ENCODE measurements at regions not wholly inside any gene's neighbourhood (a gene's known extent, or its start where the extent isn't known, plus 50 kb on each side); places are given as distances from the start of the nearest gene placed in this dataset.
"Not testable (repeated sequence)": the region's sequence is repeated elsewhere in the genome, so short reads cannot be mapped to it uniquely, and the experiment has no call there.

DNA sequence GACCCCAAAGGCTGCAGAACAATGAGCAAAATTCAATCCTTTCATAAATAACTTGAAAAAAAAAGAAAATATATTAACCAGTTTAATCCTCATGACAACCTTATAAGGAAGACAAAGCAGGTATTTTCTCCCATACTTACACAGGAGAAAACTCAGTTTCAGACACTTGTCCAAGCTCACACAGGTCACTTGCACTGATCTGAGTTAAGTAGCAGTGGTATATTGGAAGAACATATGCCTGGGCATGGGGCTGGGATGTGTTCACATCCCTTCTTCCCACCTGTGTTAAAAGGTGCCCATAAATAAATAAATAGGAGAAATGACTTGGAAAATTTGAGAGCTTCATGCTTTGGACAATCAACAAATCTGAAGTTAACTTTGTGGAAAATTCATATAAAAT is 63.5 kb upstream of the SELENOP start:
- Histone ChIP-seq H3K36me3 (no peaks in the 10 kb centered on the region), H3K4me1 (no peaks in the 10 kb centered on the region), H3K27ac (no peak overlapping the region), H3K9me3 (no peaks in the 10 kb centered on the region), H3K27me3 (no peaks in the 10 kb centered on the region), H3K4me3 (no peak overlapping the region)
- TF ChIP-seq, protein P1, sequence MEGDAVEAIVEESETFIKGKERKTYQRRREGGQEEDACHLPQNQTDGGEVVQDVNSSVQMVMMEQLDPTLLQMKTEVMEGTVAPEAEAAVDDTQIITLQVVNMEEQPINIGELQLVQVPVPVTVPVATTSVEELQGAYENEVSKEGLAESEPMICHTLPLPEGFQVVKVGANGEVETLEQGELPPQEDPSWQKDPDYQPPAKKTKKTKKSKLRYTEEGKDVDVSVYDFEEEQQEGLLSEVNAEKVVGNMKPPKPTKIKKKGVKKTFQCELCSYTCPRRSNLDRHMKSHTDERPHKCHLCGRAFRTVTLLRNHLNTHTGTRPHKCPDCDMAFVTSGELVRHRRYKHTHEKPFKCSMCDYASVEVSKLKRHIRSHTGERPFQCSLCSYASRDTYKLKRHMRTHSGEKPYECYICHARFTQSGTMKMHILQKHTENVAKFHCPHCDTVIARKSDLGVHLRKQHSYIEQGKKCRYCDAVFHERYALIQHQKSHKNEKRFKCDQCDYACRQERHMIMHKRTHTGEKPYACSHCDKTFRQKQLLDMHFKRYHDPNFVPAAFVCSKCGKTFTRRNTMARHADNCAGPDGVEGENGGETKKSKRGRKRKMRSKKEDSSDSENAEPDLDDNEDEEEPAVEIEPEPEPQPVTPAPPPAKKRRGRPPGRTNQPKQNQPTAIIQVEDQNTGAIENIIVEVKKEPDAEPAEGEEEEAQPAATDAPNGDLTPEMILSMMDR (IDR thresholded peaks at IDR 0.05): no peak
- ATAC-seq (no peak), DNase-seq (no peak), FAIRE-seq (no peak)
- intact Hi-C loops (cut with DNase I): no loop called here

GRCh38 chr5:42874621-42875198 is 63.0 kb upstream of the SELENOP start:
- no peak overlapping the region for H3K4me3 ChIP-seq
- no peaks in the 10 kb centered on the region for H3K27me3 ChIP-seq
- intact Hi-C loops (cut with DNase I): no loop called here
- no peak overlapping the region for H3K27ac ChIP-seq
- no peak for DNase-seq
- ATAC-seq: no peak
- 50 to 51% methylated on average over 2 of the region's 2 CpGs for WGBS, 2 donors
- H3K9me3 ChIP-seq: no peaks in the 10 kb centered on the region
- FAIRE-seq: no peak
- H3K4me1 ChIP-seq: no peaks in the 10 kb centered on the region
- H3K36me3 ChIP-seq: no peaks in the 10 kb centered on the region
- TF ChIP-seq, protein P1 (IDR thresholded peaks at IDR 0.05): no peak

DNA sequence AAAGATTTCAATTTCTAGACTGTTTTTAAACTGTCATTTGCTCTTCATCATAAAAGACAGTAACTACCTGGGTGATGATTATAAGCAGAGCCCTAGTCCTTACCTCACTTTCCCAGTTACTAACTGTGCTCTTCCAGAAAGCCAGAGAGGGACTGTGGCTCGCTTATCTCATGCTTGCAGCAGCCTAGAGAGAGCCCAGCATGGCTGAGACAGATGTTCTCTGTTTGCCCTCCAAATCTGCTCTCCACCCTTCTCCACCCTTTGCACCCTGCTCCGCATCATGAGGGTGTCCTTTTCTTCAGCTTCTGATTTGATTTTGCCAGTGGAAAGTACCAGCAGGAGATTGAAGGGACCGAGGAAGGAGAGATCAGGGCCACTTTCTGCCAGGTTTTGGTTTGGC is 61.2 kb upstream of the SELENOP start:
- no peaks in the 10 kb centered on the region for H3K36me3 ChIP-seq
- intact Hi-C loops (cut with DNase I): no loop called here
- H3K27me3 ChIP-seq: no peaks in the 10 kb centered on the region
- no peak overlapping the region for H3K27ac ChIP-seq
- FAIRE-seq (no peak), DNase-seq (no peak), ATAC-seq (no peak)
- no peak overlapping the region for H3K4me3 ChIP-seq
- no peaks in the 10 kb centered on the region for H3K4me1 ChIP-seq
- no peaks in the 10 kb centered on the region for H3K9me3 ChIP-seq
- WGBS, 2 donors: 80 to 85% methylated on average over 3 of the region's 3 CpGs
- TF ChIP-seq, protein P1 (IDR thresholded peaks at IDR 0.05): no peak

- H3K4me1 ChIP-seq: no peaks in the 10 kb centered on the region
- intact Hi-C loops (cut with DNase I): no loop called here
- 75 to 82% methylated on average over 4 of the region's 4 CpGs for WGBS, 2 donors
- H3K36me3 ChIP-seq: no peaks in the 10 kb centered on the region
- H3K4me3 ChIP-seq: no peak overlapping the region
- ATAC-seq (no peak), FAIRE-seq (no peak), DNase-seq (no peak)
- H3K9me3 ChIP-seq: no peaks in the 10 kb centered on the region
- TF ChIP-seq, protein P1 (IDR thresholded peaks at IDR 0.05): no peak
- H3K27me3 ChIP-seq: no peaks in the 10 kb centered on the region
- H3K27ac ChIP-seq: no peak overlapping the region
These were observed 59.3 kb upstream of the SELENOP start for GRCh38 chr5:42870882-42871418.

- FAIRE-seq; intact Hi-C loops (cut with DNase I); H3K27me3 ChIP-seq; H3K36me3 ChIP-seq; DNase-seq; H3K9me3 ChIP-seq; H3K27ac ChIP-seq; ATAC-seq; H3K4me3 ChIP-seq; H3K4me1 ChIP-seq: not testable (repeated sequence)
- 86% methylated on average over 5 of the region's 5 CpGs for WGBS, 2 donors
These were observed 56.7 kb upstream of the SELENOP start for GRCh38 chr5:42868417-42868816.

DNA sequence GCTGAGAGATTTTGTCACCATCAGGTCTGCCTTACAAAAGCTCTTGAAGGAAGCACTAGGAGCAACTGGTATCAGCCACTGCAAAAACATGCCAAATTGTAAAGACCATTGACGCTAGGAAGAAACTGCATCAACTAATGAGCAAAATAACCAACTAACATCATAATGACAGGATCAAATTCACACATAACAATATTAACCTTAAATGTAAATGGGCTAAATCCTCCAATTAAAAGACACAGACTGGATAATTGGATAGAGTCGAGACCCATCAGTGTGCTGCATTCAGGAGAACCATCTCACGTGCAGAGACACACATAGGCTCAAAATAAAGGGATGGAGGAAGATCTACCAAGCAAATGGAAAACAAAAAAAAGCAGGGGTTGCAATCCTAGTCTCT is 53.1 kb upstream of the SELENOP start:
- FAIRE-seq; H3K4me1 ChIP-seq; intact Hi-C loops (cut with DNase I); H3K9me3 ChIP-seq; H3K4me3 ChIP-seq; H3K36me3 ChIP-seq; H3K27ac ChIP-seq; ATAC-seq; DNase-seq; H3K27me3 ChIP-seq: not testable (repeated sequence)
- 73 to 83% methylated on average over 3 of the region's 3 CpGs for WGBS, 2 donors

All from pancreas (tissue), 10 donors.